Tibial nerve (tissue), 4 donors: ENCODE measurements at regions not wholly inside any gene's neighbourhood (a gene's known extent, or its start where the extent isn't known, plus 50 kb on each side); places are given as distances from the start of the nearest gene placed in this dataset.

ENCODE experiments used
- EP300 ChIP-seq, 2 donors: sonication (generic); formaldehyde crosslinking; IDR thresholded peaks; one replicate each; pipeline ENCODE4 v1.6.1; 2017; ENCODE audit warnings: antibody characterized with exemption in 2 of 2, mild to moderate bottlenecking in 1 of 2
- POLR2A ChIP-seq, 2 donors: fragments of 450-650 bp; IDR thresholded peaks; one replicate each; pipeline ENCODE4 v1.6.1; 2017; ENCODE audit warnings: antibody characterized with exemption in 2 of 2, mild to moderate bottlenecking in 2 of 2, moderate library complexity in 2 of 2
- TF ChIP-seq, protein P1 (sequence below), 5 experiments: fragments of 200-600 bp in 3 of 5; fragments of 450-650 bp in 2 of 5; sonication (generic) in 3 of 5; IDR thresholded peaks; one replicate each; pipeline ENCODE4 v1.5.1; 2016 to 2019; ENCODE audit warnings: antibody characterized with exemption in 5 of 5, mild to moderate bottlenecking in 3 of 5, moderate library complexity in 2 of 5

DNA sequence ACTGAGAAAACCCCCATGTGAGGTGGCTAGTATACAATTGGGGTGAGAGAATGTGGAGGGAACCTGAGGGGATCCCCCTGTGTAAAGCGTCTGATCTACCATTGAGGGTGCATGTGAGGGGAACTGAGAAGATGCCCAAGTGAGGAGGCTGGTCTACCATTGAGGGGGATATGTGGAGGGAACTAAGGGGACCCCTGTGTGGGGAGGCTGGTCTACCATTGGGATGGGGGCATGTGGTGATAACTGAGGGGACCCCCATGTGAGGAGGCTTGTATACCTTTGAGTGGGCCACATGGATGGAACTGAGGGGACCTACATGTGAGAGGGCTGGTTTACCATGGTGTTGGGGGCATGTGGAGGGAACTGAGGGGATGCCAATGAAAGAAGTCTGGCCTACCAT, 160.8 kb downstream of the FBLN2 start:
- TF ChIP-seq, protein P1, sequence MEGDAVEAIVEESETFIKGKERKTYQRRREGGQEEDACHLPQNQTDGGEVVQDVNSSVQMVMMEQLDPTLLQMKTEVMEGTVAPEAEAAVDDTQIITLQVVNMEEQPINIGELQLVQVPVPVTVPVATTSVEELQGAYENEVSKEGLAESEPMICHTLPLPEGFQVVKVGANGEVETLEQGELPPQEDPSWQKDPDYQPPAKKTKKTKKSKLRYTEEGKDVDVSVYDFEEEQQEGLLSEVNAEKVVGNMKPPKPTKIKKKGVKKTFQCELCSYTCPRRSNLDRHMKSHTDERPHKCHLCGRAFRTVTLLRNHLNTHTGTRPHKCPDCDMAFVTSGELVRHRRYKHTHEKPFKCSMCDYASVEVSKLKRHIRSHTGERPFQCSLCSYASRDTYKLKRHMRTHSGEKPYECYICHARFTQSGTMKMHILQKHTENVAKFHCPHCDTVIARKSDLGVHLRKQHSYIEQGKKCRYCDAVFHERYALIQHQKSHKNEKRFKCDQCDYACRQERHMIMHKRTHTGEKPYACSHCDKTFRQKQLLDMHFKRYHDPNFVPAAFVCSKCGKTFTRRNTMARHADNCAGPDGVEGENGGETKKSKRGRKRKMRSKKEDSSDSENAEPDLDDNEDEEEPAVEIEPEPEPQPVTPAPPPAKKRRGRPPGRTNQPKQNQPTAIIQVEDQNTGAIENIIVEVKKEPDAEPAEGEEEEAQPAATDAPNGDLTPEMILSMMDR (IDR thresholded peaks at IDR 0.05): no peak
- TF ChIP-seq POLR2A (IDR thresholded peaks at IDR 0.05): no peak
- no peak for TF ChIP-seq EP300 (IDR thresholded peaks at IDR 0.05)
